ENCODE measurements at regions not wholly inside any gene's neighbourhood (a gene's known extent, or its start where the extent isn't known, plus 50 kb on each side); places are given as distances from the start of the nearest gene placed in this dataset.

GRCh38 chr3:80114694-80115093, 346.9 kb upstream of the ROBO1 start:
- in situ Hi-C loops (cut with MboI; ENCODE audit: low pct_unique_long_range_greater_than_20kb, low sequenced_read_pairs, unreplicated experiment), result no loop called here
- TF ChIP-seq CTCF (IDR thresholded peaks at IDR 0.05; ENCODE audit: extremely low read depth, insufficient read depth, missing control alignments), result no peak
- DNase-seq (ENCODE audit: low spot score), result no peak

- in situ Hi-C loops (cut with MboI; ENCODE audit: low pct_unique_long_range_greater_than_20kb, low sequenced_read_pairs, unreplicated experiment), result no loop called here
- TF ChIP-seq CTCF (IDR thresholded peaks at IDR 0.05; ENCODE audit: extremely low read depth, insufficient read depth, missing control alignments), result no peak
- DNase-seq (ENCODE audit: low spot score), result no peak
Measured at GRCh38 chr3:80113331-80113730, 345.5 kb upstream of the ROBO1 start.

GRCh38 chr3:80099559-80100066, 331.8 kb upstream of the ROBO1 start:
- no peak for TF ChIP-seq CTCF (IDR thresholded peaks at IDR 0.05; ENCODE audit: extremely low read depth, insufficient read depth, missing control alignments)
- DNase-seq (ENCODE audit: low spot score), result no peak
- in situ Hi-C loops (cut with MboI; ENCODE audit: low pct_unique_long_range_greater_than_20kb, low sequenced_read_pairs, unreplicated experiment), result no loop called here

GRCh38 chr3:80097674-80098073, 329.9 kb upstream of the ROBO1 start:
- TF ChIP-seq CTCF (IDR thresholded peaks at IDR 0.05; ENCODE audit: extremely low read depth, insufficient read depth, missing control alignments), result no peak
- in situ Hi-C loops (cut with MboI; ENCODE audit: low pct_unique_long_range_greater_than_20kb, low sequenced_read_pairs, unreplicated experiment), result no loop called here
- no peak for DNase-seq (ENCODE audit: low spot score)

- in situ Hi-C loops (cut with MboI; ENCODE audit: low pct_unique_long_range_greater_than_20kb, low sequenced_read_pairs, unreplicated experiment), result no loop called here
- DNase-seq (ENCODE audit: low spot score), result no peak
- no peak for TF ChIP-seq CTCF (IDR thresholded peaks at IDR 0.05; ENCODE audit: extremely low read depth, insufficient read depth, missing control alignments)
Measured at GRCh38 chr3:80096909-80097308, 329.1 kb upstream of the ROBO1 start.

- TF ChIP-seq CTCF (IDR thresholded peaks at IDR 0.05; ENCODE audit: extremely low read depth, insufficient read depth, missing control alignments), result no peak
- in situ Hi-C loops (cut with MboI; ENCODE audit: low pct_unique_long_range_greater_than_20kb, low sequenced_read_pairs, unreplicated experiment), result no loop called here
- no peak for DNase-seq (ENCODE audit: low spot score)
Measured at GRCh38 chr3:80094589-80094988, 326.8 kb upstream of the ROBO1 start.

- in situ Hi-C loops (cut with MboI; ENCODE audit: low pct_unique_long_range_greater_than_20kb, low sequenced_read_pairs, unreplicated experiment), result no loop called here
- no peak for TF ChIP-seq CTCF (IDR thresholded peaks at IDR 0.05; ENCODE audit: extremely low read depth, insufficient read depth, missing control alignments)
- DNase-seq (ENCODE audit: low spot score), result no peak
Measured at GRCh38 chr3:80087767-80088166, 320.0 kb upstream of the ROBO1 start.
